Retinal pigment epithelial cell (primary cell): ENCODE measurements at regions not wholly inside any gene's neighbourhood (a gene's known extent, or its start where the extent isn't known, plus 50 kb on each side); places are given as distances from the start of the nearest gene placed in this dataset.

Experiments
- DNase-seq: peaks from one replicate; pipeline ENCODE4 v3.0.0-alpha.2; 2010; ENCODE audit warnings: low read depth
- H3K4me3 ChIP-seq: 2 replicates; pipeline ENCODE4 v1.5.1; 2011; ENCODE audit warnings: mild to moderate bottlenecking, low read length, control low read depth, moderate library complexity
- TF ChIP-seq, protein P1 (sequence below): conservative IDR thresholded peaks from 2 replicates; pipeline ENCODE4 v1.5.1; 2011; ENCODE audit warnings: low read depth, low read length, control low read depth, inconsistent platforms

DNA sequence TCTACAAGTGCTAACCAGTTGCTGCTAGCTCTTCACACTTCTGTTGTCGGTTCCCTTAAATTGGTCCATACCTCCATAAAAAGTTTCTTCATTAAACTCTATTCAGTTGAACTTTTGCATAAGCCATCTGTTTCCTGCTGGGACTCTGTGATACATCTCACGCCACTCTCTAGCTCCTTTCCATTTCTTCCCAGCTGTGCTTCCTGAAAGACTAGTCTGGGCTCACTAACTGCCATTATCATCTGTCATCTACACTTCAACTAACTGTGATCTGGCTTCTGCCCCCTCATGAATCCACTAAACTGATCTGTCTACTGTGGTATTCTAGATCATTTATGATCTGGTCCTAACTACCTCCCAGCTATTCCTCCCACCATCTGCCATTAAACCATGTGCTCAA, 78.3 kb downstream of the ELAPOR2 start:
- TF ChIP-seq, protein P1, sequence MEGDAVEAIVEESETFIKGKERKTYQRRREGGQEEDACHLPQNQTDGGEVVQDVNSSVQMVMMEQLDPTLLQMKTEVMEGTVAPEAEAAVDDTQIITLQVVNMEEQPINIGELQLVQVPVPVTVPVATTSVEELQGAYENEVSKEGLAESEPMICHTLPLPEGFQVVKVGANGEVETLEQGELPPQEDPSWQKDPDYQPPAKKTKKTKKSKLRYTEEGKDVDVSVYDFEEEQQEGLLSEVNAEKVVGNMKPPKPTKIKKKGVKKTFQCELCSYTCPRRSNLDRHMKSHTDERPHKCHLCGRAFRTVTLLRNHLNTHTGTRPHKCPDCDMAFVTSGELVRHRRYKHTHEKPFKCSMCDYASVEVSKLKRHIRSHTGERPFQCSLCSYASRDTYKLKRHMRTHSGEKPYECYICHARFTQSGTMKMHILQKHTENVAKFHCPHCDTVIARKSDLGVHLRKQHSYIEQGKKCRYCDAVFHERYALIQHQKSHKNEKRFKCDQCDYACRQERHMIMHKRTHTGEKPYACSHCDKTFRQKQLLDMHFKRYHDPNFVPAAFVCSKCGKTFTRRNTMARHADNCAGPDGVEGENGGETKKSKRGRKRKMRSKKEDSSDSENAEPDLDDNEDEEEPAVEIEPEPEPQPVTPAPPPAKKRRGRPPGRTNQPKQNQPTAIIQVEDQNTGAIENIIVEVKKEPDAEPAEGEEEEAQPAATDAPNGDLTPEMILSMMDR = no peak
- no peak for DNase-seq
- no peak overlapping the region for H3K4me3 ChIP-seq

DNA sequence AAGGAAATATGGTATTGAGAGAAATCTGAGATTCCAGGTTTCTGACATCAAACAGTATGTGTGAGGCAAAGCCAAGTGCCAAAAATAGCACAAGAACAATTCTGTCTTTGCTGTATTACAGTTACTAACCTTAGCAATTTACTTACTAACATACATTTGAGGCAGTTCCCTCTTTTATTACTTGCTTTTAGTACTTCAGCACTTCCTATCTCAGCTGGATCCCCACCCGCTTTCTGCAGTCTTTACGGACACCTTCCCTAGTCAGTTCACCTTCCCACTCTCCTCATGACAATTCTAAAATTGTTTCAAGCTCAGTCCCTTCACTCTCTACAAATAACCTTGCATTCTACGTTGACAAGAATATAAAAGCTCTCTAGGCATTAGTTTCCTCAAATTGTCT, 79.2 kb downstream of the ELAPOR2 start:
- no peak overlapping the region for H3K4me3 ChIP-seq
- DNase-seq = no peak

DNA sequence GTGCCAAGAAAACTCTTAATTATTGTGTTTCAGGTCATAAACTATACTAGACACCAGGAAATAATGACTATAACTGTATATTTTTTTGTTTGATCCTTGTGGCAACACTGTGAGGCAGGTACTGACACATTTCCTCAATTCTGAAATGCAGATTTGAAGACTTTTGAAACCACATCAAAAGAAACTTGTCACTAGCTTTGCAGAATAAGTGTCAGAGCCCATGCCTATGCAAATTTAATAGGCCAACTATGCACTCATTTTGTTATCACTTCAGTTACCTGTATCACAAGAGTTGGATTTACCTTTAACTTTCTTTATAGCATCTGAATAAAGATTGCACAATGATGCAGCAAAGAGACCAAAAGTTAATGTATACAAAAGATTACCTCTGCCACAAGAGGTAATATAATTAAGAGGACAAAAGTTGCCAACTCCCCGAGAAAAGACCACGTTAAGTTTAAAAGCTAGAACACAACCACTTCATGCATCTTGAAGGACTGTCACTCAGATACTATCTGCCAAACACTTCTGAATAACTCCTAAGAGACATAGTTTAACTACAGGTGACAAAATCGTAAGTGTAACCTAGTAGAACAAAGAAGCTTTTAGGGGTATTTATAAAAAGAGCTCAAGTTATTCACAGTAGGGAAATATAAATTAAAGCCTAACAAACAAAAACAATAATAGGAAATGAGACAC, 80.5 kb downstream of the ELAPOR2 start:
- H3K4me3 ChIP-seq = no peak overlapping the region
- TF ChIP-seq, protein P1 = no peak
- no peak for DNase-seq

More for the DNA sequence above, 79.2 kb downstream of the ELAPOR2 start:
- TF ChIP-seq, protein P1 = no peak

DNA sequence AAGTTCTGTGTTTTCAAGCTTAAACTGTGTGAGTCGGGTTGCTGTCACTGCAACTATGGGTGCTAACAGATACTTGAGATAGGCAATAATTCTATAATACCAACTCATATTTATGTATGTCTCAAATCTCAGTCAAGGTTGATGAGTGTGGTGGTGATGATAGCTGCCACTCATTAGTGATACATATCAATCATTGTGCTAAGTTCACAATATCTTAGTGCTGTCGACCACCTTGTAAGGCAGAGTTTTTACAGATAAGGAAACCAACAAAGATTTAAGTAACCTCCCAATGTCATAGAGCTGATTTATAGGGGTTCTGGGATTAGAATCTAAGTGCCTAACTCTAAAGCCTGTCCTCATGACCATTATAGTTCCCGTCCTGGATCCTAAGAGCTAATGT, 82.5 kb downstream of the ELAPOR2 start:
- TF ChIP-seq, protein P1 = no peak
- no peak for DNase-seq
- H3K4me3 ChIP-seq = no peak overlapping the region

DNA sequence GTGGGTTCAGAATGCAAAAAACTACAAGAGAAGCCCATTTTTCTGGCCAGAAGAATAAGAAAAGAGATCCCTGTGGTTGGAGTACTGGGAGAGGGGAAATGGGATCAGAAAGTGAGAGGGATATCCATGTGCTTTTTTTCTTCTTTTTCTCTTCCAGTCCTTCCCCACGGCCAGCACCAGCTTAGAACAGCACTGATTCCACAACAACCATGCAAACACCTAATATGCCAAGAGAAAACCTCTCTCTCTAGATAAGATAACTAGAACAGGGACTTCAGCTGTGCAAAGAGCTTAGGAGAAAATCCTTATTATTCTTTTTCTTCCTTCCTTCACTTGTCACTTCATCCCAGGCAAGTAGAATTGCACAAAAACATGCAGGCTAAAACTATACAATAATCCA, 83.5 kb downstream of the ELAPOR2 start:
- no peak for DNase-seq
- no peak overlapping the region for H3K4me3 ChIP-seq
- TF ChIP-seq, protein P1 = no peak

DNA sequence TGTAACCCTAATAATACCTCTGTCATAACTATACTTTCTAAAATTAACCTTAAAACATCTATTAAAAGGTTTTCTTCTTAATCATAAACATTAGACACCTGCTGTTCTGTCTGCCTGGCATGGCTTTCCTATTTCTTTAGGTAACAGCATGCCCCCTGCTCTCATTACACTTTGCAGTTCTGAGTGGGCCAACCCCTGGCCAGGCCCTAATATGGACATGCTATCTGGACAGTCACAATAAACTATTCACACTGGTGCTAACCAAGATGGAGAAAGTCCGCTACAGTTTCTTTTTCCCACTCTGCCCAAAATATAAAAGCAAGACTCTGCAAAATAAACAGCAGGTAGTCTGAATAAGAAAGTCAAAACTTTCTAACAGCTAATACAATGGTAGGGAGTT, 84.0 kb downstream of the ELAPOR2 start:
- no peak overlapping the region for H3K4me3 ChIP-seq
- TF ChIP-seq, protein P1 = no peak
- DNase-seq = no peak

DNA sequence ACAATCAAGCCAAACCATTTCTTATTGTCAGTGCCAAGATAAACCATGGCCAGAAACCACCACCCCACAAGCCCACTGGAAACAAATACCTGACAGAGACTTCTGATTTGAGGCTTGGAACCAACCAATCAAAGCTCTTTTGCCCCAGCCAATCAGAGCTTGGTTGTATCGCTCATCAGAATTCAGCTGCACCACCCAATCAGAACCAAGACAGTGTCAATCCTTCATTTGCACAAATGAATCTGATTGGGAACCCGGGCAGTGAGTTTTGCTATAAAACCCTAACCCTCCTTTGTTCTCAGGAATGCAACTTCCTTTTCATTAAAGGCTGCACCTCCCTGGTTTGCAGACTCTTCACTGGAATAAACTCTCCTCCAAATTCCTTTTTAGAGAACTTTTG, 87.4 kb downstream of the ELAPOR2 start:
- H3K4me3 ChIP-seq = no peak overlapping the region
- no peak for DNase-seq
- TF ChIP-seq, protein P1 = no peak
